Endothelial cell of umbilical vein (primary cell): ENCODE measurements at regions not wholly inside any gene's neighbourhood (a gene's known extent, or its start where the extent isn't known, plus 50 kb on each side); places are given as distances from the start of the nearest gene placed in this dataset.

Source experiments
- BruUV-seq: library from RNA; stranded (reverse); fragments of 400-500 nt; replicated peaks from 2 replicates; lab custom pipeline; 2021; lab: Mats Ljungman, UMichigan
- CTCF ChIA-PET: fragments of 300-600, 350-600 bp; sonication (Branson Sonifier 250); formaldehyde crosslinking; loops from one replicate; lab custom pipeline; 2021; ENCODE audit warnings: antibody characterized with exemption, inconsistent platforms; lab: Charles Lee
- POLR2A ChIA-PET: fragments of 300-600, 350-600 bp; sonication (Branson Sonifier 250); formaldehyde crosslinking; loops from one replicate; lab custom pipeline; 2021; ENCODE audit warnings: antibody characterized with exemption, inconsistent platforms; lab: Charles Lee
- DNase-seq: peaks from one replicate; pipeline ENCODE4 v3.0.0-alpha.2; 2011; ENCODE audit warnings: low read depth, low spot score
- FAIRE-seq: peaks from 2 replicates; lab custom pipeline; 2011; peaks lifted over from hg19 to GRCh38; lab: Jason Lieb, UNC
- H2AFZ ChIP-seq: 2 replicates; pipeline ENCODE4 v1.6.0; 2012; ENCODE audit warnings: low read depth, low read length, control low read depth, inconsistent platforms
- H3K27ac ChIP-seq: 2 replicates; pipeline ENCODE4 v1.5.1; 2011; ENCODE audit warnings: low read depth, mild to moderate bottlenecking, control low read depth, low read length, moderate library complexity; ENCODE audit not compliant: insufficient read depth
- H3K27me3 ChIP-seq, 2 experiments: 2 replicates each; pipeline versions ENCODE4 v1.6.0 to v1.6.1; 2011; ENCODE audit warnings: low read length in 2 of 2, mixed read lengths in 1 of 2; ENCODE audit not compliant: control insufficient read depth in 2 of 2, insufficient read depth in 2 of 2
- H3K36me3 ChIP-seq, 2 experiments: 2 replicates in 1 of 2; 3 replicates in 1 of 2; pipeline ENCODE4 v1.5.1; 2011; ENCODE audit warnings: low read length in 2 of 2, mild to moderate bottlenecking in 1 of 2, moderate library complexity in 1 of 2; ENCODE audit not compliant: control insufficient read depth in 2 of 2, insufficient read depth in 2 of 2; ENCODE audit errors: extremely low read depth in 1 of 2
- H3K4me1 ChIP-seq: 3 replicates; pipeline ENCODE4 v1.5.1; 2011; ENCODE audit warnings: mild to moderate bottlenecking, low read length; ENCODE audit not compliant: control insufficient read depth, insufficient read depth; ENCODE audit errors: extremely low read depth
- H3K4me2 ChIP-seq: 2 replicates; pipeline ENCODE4 v1.6.1; 2011; ENCODE audit warnings: low read length, control low read depth, mixed read lengths; ENCODE audit not compliant: insufficient read depth
- H3K4me3 ChIP-seq, 3 experiments: fragments of 200-600 bp in 1 of 3; sonication (generic), shearing (Covaris generic) in 1 of 3; replicated peaks in 1 of 3; 2 replicates each; pipeline ENCODE4 v1.5.1; 2011 to 2016; ENCODE audit warnings: control low read depth in 3 of 3, low read length in 3 of 3, mild to moderate bottlenecking in 2 of 3, inconsistent platforms in 1 of 3, low read depth in 1 of 3, moderate library complexity in 1 of 3; ENCODE audit not compliant: insufficient read depth in 1 of 3
- H3K79me2 ChIP-seq: 2 replicates; pipeline ENCODE4 v1.6.0; 2012; ENCODE audit warnings: low read length, inconsistent platforms; ENCODE audit not compliant: control insufficient read depth, insufficient read depth
- H3K9ac ChIP-seq: replicated peaks from 2 replicates; pipeline ENCODE3; 2011; ENCODE audit warnings: low read length, control low read depth; ENCODE audit not compliant: insufficient read depth; ENCODE audit errors: extremely low read depth
- H3K9me1 ChIP-seq: replicated peaks from 3 replicates; pipeline ENCODE4 v1.6.0; 2011; ENCODE audit warnings: mild to moderate bottlenecking, low read length; ENCODE audit not compliant: control insufficient read depth, insufficient read depth; ENCODE audit errors: extremely low read depth
- H3K9me3 ChIP-seq: replicated peaks from 2 replicates; pipeline ENCODE4 v1.5.1; 2012; ENCODE audit warnings: low read length, inconsistent platforms; ENCODE audit not compliant: control insufficient read depth, insufficient read depth
- H4K20me1 ChIP-seq: replicated peaks from 2 replicates; pipeline ENCODE3; 2011; ENCODE audit warnings: mild to moderate bottlenecking, low read length; ENCODE audit not compliant: control insufficient read depth, insufficient read depth; ENCODE audit errors: extremely low read depth
- EZH2 ChIP-seq: IDR thresholded peaks from 2 replicates; pipeline ENCODE4 v1.6.1; 2012; ENCODE audit warnings: borderline replicate concordance, low read depth, mild to moderate bottlenecking, moderate library complexity, low read length, inconsistent platforms; ENCODE audit not compliant: severe bottlenecking
- FOS ChIP-seq: IDR thresholded peaks from 2 replicates; pipeline ENCODE4 v1.6.1; 2011; ENCODE audit warnings: mild to moderate bottlenecking, low read length, moderate library complexity, borderline replicate concordance; ENCODE audit not compliant: insufficient read depth
- GATA2 ChIP-seq: IDR thresholded peaks from 2 replicates; pipeline ENCODE4 v1.7.0; 2011; ENCODE audit warnings: low read depth, mild to moderate bottlenecking, moderate library complexity, mixed read lengths, low read length; ENCODE audit not compliant: insufficient read length, insufficient read depth
- JUN ChIP-seq: IDR thresholded peaks from 2 replicates; pipeline ENCODE4 v1.6.1; 2011; ENCODE audit warnings: borderline replicate concordance, low read depth; ENCODE audit not compliant: insufficient read length, insufficient read depth
- MYC ChIP-seq: IDR thresholded peaks from one replicate; pipeline ENCODE4 v1.6.1; 2011; ENCODE audit warnings: mild to moderate bottlenecking, low read depth, low read length
- POLR2A ChIP-seq: IDR thresholded peaks from 2 replicates; pipeline ENCODE4 v1.6.1; 2012; ENCODE audit warnings: low read depth, mild to moderate bottlenecking, control low read depth, low read length
- POLR2AphosphoS5 ChIP-seq: IDR thresholded peaks from 2 replicates; pipeline ENCODE4 v1.6.1; 2012; ENCODE audit warnings: low read depth, mild to moderate bottlenecking, control low read depth, low read length, moderate library complexity; ENCODE audit not compliant: insufficient read depth
- dilution Hi-C: fragments of 300-500 bp; cut with MboI; formaldehyde crosslinking; loops from one replicate; pipeline ENCODE4 v1.15.0; 2019; ENCODE audit warnings: low sequenced_read_pairs; ENCODE audit not compliant: extremely low pct_ligation_motif_present
- intact Hi-C: fragments of 100-400 bp; cut with micrococcal nuclease; formaldehyde crosslinking; loops from one replicate; pipeline ENCODE4 v1.10.0; 2022
- TF ChIP-seq, protein P1 (sequence below), 2 donors: IDR thresholded peaks; 1 replicate in 1 of 2; 2 replicates in 1 of 2; pipeline ENCODE4 v1.5.1; 2011; ENCODE audit warnings: low read length in 2 of 2, mild to moderate bottlenecking in 2 of 2, moderate library complexity in 2 of 2, control low read depth in 1 of 2, inconsistent platforms in 1 of 2, low read depth in 1 of 2; ENCODE audit not compliant: insufficient read depth in 1 of 2; ENCODE audit errors: extremely low read depth in 1 of 2
- TF ChIP-seq, protein P2 (sequence below): IDR thresholded peaks from 2 replicates; pipeline ENCODE4 v1.6.1; 2011; ENCODE audit not compliant: insufficient read depth, insufficient read length

GRCh38 chrX:113269203-113269602 lies 428.6 kb upstream of the AMOT start:
- dilution Hi-C loops: no loop called here
- Histone ChIP-seq H3K4me3 (no peak overlapping the region), H3K27ac (no peak overlapping the region), H3K36me3 (no peaks in the 10 kb centered on the region), H3K4me1 (no peaks in the 10 kb centered on the region), H3K27me3 (no peaks in the 10 kb centered on the region), H2AFZ (no peak overlapping the region), H3K9me1 (no peaks in the 10 kb centered on the region), H4K20me1 (no peaks in the 10 kb centered on the region), H3K9me3 (no peaks in the 10 kb centered on the region), H3K79me2 (no peaks in the 10 kb centered on the region), H3K9ac (no peak overlapping the region), H3K4me2 (no peak overlapping the region)
- no TSS peak for BruUV-seq
- intact Hi-C loops: no loop called here
- POLR2A ChIA-PET: no interaction called here
- DNase-seq: no peak
- no peak for FAIRE-seq
- CTCF ChIA-PET: no interaction called here
- TF ChIP-seq MYC: no peak
- TF ChIP-seq, protein P1, sequence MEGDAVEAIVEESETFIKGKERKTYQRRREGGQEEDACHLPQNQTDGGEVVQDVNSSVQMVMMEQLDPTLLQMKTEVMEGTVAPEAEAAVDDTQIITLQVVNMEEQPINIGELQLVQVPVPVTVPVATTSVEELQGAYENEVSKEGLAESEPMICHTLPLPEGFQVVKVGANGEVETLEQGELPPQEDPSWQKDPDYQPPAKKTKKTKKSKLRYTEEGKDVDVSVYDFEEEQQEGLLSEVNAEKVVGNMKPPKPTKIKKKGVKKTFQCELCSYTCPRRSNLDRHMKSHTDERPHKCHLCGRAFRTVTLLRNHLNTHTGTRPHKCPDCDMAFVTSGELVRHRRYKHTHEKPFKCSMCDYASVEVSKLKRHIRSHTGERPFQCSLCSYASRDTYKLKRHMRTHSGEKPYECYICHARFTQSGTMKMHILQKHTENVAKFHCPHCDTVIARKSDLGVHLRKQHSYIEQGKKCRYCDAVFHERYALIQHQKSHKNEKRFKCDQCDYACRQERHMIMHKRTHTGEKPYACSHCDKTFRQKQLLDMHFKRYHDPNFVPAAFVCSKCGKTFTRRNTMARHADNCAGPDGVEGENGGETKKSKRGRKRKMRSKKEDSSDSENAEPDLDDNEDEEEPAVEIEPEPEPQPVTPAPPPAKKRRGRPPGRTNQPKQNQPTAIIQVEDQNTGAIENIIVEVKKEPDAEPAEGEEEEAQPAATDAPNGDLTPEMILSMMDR (IDR thresholded peaks at IDR 0.05; ENCODE audit: extremely low read depth in 1 of 2, insufficient read depth in 1 of 2, low read depth in 1 of 2, low read length in 2 of 2): no peak
- TF ChIP-seq POLR2A: no peak
- no peak for TF ChIP-seq POLR2AphosphoS5
- TF ChIP-seq GATA2: no peak
- TF ChIP-seq JUN: no peak
- no peak for TF ChIP-seq EZH2
- TF ChIP-seq, protein P2, sequence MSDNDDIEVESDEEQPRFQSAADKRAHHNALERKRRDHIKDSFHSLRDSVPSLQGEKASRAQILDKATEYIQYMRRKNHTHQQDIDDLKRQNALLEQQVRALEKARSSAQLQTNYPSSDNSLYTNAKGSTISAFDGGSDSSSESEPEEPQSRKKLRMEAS: no peak
- no peak for TF ChIP-seq FOS
